NB4 (cell line): ENCODE measurements at regions not wholly inside any gene's neighbourhood (a gene's known extent, or its start where the extent isn't known, plus 50 kb on each side); places are given as distances from the start of the nearest gene placed in this dataset.

Source experiments
- CTCF ChIP-seq: IDR thresholded peaks from one replicate; pipeline ENCODE4 v1.5.1; 2012; ENCODE audit warnings: low read depth, low read length
- POLR2A ChIP-seq: IDR thresholded peaks from 2 replicates; pipeline ENCODE4 v1.6.1; 2011; ENCODE audit warnings: mild to moderate bottlenecking; ENCODE audit not compliant: insufficient read length; ENCODE audit errors: extremely low read depth

GRCh38 chr10:106044503-106044902 is 1120.0 kb downstream of the SORCS1 start:
- TF ChIP-seq CTCF (no peak), POLR2A (no peak)
